DND-41 (cell line): ENCODE measurements at regions not wholly inside any gene's neighbourhood (a gene's known extent, or its start where the extent isn't known, plus 50 kb on each side); places are given as distances from the start of the nearest gene placed in this dataset.

ENCODE experiments used
- ATAC-seq: fragments of 200-7000 bp; cut with Tn5 transposase; 3 replicates; pipeline ENCODE4 v1.9.1; 2021; ENCODE audit warnings: low read depth; ENCODE audit not compliant: insufficient read depth
- DNase-seq: peaks from one replicate; pipeline ENCODE4 v3.0.0-alpha.2; 2020
- H2AFZ ChIP-seq: 2 replicates; pipeline ENCODE4 v1.6.0; 2012; ENCODE audit warnings: low read depth, low read length
- H3K27ac ChIP-seq: 2 replicates; pipeline ENCODE4 v1.5.1; 2012; ENCODE audit warnings: low read length, inconsistent platforms
- H3K27me3 ChIP-seq: fragments of 200-600 bp; sonication (generic); 2 replicates; pipeline ENCODE4 v1.6.0; 2012; ENCODE audit warnings: low read length, mild to moderate bottlenecking, inconsistent platforms; ENCODE audit not compliant: insufficient read depth, poor library complexity
- H3K36me3 ChIP-seq: 2 replicates; pipeline ENCODE4 v1.5.1; 2012; ENCODE audit warnings: low read length, inconsistent platforms; ENCODE audit not compliant: insufficient read depth
- H3K4me1 ChIP-seq: 2 replicates; pipeline ENCODE4 v1.5.1; 2012; ENCODE audit warnings: mild to moderate bottlenecking, low read length; ENCODE audit not compliant: insufficient read depth
- H3K4me2 ChIP-seq: 2 replicates; pipeline ENCODE4 v1.6.0; 2012; ENCODE audit warnings: mild to moderate bottlenecking, moderate library complexity, low read length, inconsistent platforms; ENCODE audit not compliant: insufficient read depth
- H3K4me3 ChIP-seq, 2 experiments: fragments of 200-600 bp in 1 of 2; shearing (Covaris generic) in 1 of 2; 2 replicates each; pipeline ENCODE4 v1.5.1; 2012 to 2016; ENCODE audit warnings: inconsistent platforms in 2 of 2, low read length in 2 of 2, mild to moderate bottlenecking in 2 of 2, low read depth in 1 of 2, moderate library complexity in 1 of 2
- H3K79me2 ChIP-seq: 2 replicates; pipeline ENCODE4 v1.6.0; 2012; ENCODE audit warnings: low read length, inconsistent platforms; ENCODE audit not compliant: insufficient read depth
- H3K9ac ChIP-seq: 2 replicates; pipeline ENCODE4 v1.6.0; 2012; ENCODE audit warnings: low read depth, mild to moderate bottlenecking, inconsistent platforms, low read length, moderate library complexity
- H3K9me3 ChIP-seq: 2 replicates; pipeline ENCODE4 v1.5.1; 2012; ENCODE audit warnings: low read length, moderate library complexity, mild to moderate bottlenecking, inconsistent platforms; ENCODE audit not compliant: insufficient read depth, severe bottlenecking
- H4K20me1 ChIP-seq: 2 replicates; pipeline ENCODE4 v1.6.0; 2012; ENCODE audit warnings: low read length; ENCODE audit not compliant: insufficient read depth
- CTCF ChIP-seq: IDR thresholded peaks from 2 replicates; pipeline ENCODE4 v1.5.1; 2012; ENCODE audit warnings: borderline replicate concordance, low read length, moderate library complexity, mild to moderate bottlenecking; ENCODE audit not compliant: poor library complexity, severe bottlenecking; ENCODE audit errors: extremely low read depth
- EZH2 ChIP-seq: IDR thresholded peaks from 3 replicates; pipeline ENCODE4 v1.6.1; 2012; ENCODE audit warnings: borderline replicate concordance, low read depth, mild to moderate bottlenecking, moderate library complexity, low read length, inconsistent platforms; ENCODE audit not compliant: severe bottlenecking

GRCh38 chr7:155928583-155928982 is 116.3 kb upstream of the SHH start:
- no peak overlapping the region for H3K9ac ChIP-seq
- no peaks in the 10 kb centered on the region for H3K79me2 ChIP-seq
- H3K4me2 ChIP-seq: no peak overlapping the region
- DNase-seq (no peak), ATAC-seq (no peak)
- no peak overlapping the region for H3K27ac ChIP-seq
- H4K20me1 ChIP-seq: no peaks in the 10 kb centered on the region
- TF ChIP-seq EZH2 (no peak), CTCF (no peak)
- no peaks in the 10 kb centered on the region for H3K9me3 ChIP-seq
- H3K27me3 ChIP-seq: peaks cover 3% of the 10 kb centered on the region
- no peaks in the 10 kb centered on the region for H3K36me3 ChIP-seq
- H2AFZ ChIP-seq: no peak overlapping the region
- H3K4me3 ChIP-seq: no peak overlapping the region
- no peaks in the 10 kb centered on the region for H3K4me1 ChIP-seq

DNA sequence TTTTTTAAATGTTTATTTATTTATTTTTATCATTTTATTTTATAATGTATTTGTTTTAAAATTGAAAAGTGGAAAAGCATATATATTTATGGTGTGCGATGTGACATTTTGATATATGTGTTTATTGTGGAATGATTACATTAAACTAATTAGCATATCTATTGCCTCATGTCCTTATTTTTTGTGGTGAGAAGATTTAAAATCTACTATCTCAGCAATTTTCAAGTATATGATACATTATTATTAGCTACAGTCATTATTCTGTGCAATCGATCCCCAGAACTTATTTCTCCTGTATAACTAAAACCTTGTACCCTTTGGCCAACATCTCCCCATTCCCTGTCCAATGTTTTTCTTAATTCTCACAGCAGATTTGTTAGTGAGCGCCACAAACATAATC is 115.6 kb upstream of the SHH start:
- H3K4me1 ChIP-seq: no peaks in the 10 kb centered on the region
- H3K27ac ChIP-seq: no peak overlapping the region
- H4K20me1 ChIP-seq: no peaks in the 10 kb centered on the region
- H3K4me2 ChIP-seq: no peak overlapping the region
- no peaks in the 10 kb centered on the region for H3K36me3 ChIP-seq
- DNase-seq (no peak), ATAC-seq (no peak)
- H2AFZ ChIP-seq: no peak overlapping the region
- H3K9ac ChIP-seq: no peak overlapping the region
- TF ChIP-seq EZH2: no peak
- TF ChIP-seq CTCF: no peak
- H3K9me3 ChIP-seq: no peaks in the 10 kb centered on the region
- no peak overlapping the region for H3K4me3 ChIP-seq
- H3K79me2 ChIP-seq: no peaks in the 10 kb centered on the region
- H3K27me3 ChIP-seq: peaks cover 3% of the 10 kb centered on the region

DNA sequence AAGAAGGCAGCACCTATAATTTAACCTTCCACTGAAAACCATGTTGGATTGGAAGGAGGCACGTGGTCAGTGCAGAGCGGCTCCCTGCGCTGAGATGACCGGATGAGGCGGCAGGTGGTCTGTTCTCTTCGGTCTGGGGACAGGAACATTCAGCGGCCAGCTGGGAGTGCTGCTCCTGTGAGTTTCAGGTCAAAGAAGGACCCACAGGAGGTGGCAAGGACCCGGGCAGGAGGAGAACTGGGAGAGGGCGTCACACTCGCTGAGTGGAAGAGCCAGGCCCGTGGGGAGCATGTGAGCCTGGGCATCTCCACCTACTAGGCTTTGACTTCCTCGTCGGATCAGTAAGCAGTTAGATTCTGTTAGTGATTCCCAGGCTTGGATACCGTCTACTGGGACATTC is 113.4 kb upstream of the SHH start:
- Histone ChIP-seq H4K20me1 (no peaks in the 10 kb centered on the region), H3K4me3 (no peak overlapping the region), H3K36me3 (no peaks in the 10 kb centered on the region), H3K79me2 (no peaks in the 10 kb centered on the region), H2AFZ (no peak overlapping the region), H3K4me1 (no peaks in the 10 kb centered on the region), H3K4me2 (no peak overlapping the region), H3K27ac (no peak overlapping the region), H3K27me3 (peaks cover 3% of the 10 kb centered on the region), H3K9me3 (no peaks in the 10 kb centered on the region), H3K9ac (no peak overlapping the region)
- TF ChIP-seq CTCF (no peak), EZH2 (no peak)
- no peak for DNase-seq
- no peak for ATAC-seq

DNA sequence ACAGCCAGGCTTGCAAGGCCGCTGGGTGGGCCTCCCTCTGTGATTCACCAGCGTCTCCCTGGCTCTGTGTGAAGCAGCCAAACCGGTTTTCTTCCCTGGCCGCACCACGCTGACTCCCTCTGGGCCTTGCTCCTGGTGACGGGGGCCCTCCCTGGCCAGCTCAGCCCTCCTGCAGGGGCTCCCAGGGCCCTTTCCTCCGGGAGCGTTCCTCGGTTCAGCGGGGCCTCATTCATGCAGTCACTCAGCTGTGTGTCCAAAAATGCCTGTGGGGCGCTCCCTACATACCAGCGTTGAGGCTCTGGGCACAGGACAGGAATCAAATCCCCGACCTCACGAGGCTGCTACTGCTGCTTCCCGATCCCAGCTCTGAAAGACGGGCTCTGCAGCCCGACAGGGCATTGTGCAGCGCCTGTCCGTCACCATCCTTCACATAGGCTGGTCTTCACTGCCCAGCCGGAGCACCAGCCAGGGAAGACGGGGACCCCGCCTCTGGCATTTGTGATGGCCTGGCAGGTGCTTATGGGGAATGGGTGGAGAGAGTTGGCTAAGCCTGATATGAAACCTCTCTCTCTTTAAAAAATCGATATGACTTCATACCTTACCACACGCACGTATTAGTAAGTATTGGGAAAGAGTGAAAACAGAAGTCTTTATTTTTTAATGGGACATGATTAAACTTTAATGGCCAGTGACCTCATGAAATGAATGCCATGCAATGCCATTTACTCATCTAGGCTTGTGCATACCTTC is 110.0 kb upstream of the SHH start:
- TF ChIP-seq CTCF: no peak
- no peak for TF ChIP-seq EZH2
- H3K9me3 ChIP-seq: no peaks in the 10 kb centered on the region
- H3K27me3 ChIP-seq: peaks cover 3% of the 10 kb centered on the region
- ATAC-seq (no peak), DNase-seq (no peak)
- no peaks in the 10 kb centered on the region for H3K36me3 ChIP-seq
- no peak overlapping the region for H3K27ac ChIP-seq
- no peaks in the 10 kb centered on the region for H3K4me1 ChIP-seq
- no peak overlapping the region for H3K4me3 ChIP-seq
- H4K20me1 ChIP-seq: peaks cover 3% of the 10 kb centered on the region; the same call in 1 of the 2 replicates
- H3K4me2 ChIP-seq: no peak overlapping the region
- no peaks in the 10 kb centered on the region for H3K79me2 ChIP-seq
- H3K9ac ChIP-seq: no peak overlapping the region
- H2AFZ ChIP-seq: no peak overlapping the region
